ENCODE measurements at regions not wholly inside any gene's neighbourhood (a gene's known extent, or its start where the extent isn't known, plus 50 kb on each side); places are given as distances from the start of the nearest gene placed in this dataset.
A peak's percentile ranks its signal among the peaks of the same experiment; 100 is the strongest.

DNA sequence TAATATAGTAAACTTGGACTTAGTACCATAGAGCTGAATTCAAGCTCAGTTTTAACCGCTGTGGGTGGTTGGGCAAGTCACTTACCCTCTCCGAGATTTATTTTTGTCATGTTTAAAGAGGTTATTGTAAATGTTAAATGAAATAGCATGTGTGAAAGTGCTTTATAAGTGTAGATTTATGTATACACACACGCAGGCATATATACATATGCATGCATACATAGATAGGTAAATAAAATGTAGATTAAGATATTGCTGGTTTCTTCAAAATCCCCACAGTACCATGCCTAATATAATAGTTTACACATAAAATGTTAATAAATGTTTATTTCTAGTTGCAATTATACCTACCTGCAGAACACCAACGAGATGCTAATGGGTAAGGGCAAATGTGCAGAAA is 164.5 kb upstream of the EGFLAM start:
- DNase-seq = no peak

DNA sequence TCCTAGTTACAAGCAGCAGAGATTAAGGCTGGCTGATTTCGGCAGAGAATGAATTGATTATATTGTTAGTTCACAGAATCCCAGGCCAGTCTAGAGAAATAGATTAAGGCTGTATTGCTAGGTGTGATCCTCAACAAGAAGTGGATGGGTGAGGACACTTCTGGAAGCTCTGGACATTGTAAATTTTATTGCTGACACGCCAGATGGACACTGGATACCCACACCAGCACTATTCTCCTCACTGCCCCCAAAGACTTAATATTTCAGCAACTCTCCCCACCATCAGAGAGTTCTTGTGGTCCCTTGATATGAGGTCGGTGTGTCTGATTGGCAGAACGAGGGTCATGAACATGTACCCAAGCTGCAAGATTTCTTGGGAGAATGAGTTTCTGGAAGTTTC is 171.6 kb upstream of the EGFLAM start:
- no peak for DNase-seq

DNA sequence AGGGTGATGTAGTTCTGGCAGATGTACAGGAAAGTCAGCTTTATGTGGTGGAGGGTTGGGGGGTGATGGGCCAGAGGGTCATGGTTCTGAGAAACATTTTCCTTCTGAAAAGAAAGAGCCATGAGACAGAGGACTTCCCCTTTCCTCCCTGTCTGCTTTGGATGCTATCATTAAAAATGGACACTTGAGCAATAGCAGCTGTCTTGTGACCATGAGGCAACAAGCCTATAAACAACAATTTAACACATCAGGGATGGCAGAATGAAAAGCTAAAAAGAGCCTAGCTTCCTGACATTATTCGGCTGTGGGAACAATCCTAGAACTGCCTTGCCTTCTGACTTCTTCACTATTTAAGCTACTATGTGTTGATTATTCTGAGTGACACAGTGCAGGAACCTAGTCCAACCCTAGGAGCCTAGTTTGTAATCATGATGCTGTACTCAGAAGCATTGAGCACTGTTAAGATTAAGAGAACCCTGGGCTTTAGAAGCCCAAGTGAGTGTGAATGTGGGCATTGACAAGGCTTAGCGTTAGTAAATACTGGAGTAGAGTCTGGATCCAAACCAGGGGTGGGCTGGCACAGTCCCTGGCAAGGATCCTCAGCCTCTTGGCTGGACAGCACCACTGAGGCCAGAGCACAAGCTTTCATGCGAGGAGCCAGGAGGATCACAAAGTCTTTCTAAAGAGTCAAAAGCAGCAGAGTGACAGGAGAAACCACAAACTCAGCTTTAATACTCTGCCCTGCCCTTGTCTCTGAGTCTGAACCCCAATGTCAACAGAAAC is 178.5 kb upstream of the EGFLAM start:
- DNase-seq = peak; percentile 49 to 51

DNA sequence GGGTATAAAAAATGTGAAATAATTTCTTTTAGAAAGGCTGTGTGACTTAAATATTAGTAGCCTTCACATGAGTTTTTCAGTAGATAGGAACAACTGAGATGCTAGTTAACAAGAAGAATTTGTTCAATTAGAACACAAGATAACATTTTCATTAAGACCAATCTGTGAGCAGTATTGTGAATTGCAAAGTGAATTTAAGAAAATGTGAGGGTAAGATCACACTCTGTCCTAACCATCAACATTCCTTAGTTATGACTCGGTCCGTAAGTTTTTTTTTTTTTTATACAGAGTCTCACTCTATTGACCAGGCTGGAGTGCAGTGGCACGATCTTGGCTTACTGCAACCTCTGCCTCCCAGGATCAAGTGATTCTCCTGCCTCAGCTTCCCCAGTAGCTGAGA is 180.2 kb upstream of the EGFLAM start:
- no peak for DNase-seq

DNA sequence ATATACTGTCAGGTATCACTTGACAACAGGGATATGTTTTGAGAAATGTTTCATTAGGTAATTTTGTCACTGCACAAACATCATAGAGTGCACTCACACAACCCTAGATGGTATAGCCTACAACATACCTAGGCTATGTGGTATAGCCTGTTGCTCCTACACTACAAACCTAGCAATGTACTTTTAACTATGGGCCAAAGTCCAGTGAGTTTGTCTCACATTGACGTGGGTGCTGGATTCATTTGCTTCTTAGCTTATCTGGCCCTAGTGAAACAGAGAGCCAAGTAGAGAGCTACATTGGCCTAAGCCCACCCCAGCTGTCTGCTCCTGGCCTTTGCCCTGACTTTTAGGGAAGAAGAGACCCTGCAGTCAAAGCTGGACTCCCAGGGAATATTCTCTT is 180.7 kb upstream of the EGFLAM start:
- no peak for DNase-seq

DNA sequence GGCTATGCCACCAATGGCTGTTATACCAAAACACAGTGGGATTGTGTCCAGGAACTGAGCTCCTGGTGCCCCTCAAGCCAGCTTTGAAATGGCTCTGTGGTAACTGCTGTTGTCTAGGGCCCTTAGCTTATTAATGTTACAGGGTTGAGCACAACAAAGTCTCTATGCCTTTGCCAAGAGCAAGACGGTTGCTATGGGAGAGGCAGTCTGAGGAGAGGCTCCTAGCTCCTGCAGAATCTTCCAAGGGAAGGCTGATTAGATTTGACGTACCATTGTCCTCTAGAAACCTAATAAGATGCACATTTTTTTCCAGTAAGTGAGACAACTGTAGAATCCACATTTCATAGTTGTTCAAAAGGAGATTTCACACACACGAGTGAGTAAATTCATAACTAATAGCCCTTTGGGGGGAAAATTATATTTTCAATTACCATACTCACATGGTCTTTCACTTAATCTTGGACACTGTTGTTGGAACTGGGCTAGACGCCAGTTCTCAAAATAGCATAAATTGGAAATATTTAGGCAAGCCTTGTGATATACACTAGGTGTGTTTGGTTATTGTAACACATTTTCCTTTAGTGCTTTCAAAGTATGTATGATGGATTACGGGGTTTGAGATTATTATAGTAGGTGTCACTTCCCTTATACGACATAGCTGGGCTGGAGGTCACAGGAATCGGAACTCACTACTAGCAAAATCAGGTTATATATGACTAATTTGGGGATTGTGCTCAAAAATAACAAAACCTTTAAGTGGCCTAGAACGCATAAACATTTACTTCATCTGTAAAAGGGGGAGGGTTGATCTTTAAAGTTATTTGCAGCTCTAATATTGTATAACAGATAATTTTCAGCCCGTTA is 186.3 kb upstream of the EGFLAM start:
- DNase-seq = no peak

DNA sequence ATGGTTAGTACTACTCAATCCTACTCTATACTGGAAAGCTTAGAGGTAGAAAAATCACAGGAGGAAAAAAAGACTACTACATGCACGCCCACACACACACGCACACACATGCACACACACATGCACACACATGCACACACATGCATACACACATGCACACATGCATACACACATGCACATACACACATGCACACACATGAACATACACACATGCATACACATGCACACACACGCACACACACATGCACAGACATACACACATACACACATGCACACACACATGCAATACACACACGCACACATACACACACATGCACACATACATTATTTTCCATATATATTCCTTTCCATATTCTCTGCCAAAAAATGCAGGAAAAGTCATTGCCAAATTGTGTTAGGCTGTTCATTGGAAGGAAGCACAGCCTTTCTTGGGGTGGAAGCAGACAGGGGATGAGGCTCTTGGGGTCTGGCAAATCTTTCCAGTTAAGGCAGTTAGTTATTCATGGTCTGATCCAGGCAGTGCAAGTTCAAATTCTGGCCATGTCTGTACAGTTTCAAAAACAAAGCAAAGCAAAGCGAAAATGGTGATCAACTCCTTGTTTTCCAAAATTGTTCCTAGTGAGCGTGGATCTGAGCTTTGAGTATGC is 187.9 kb upstream of the EGFLAM start:
- no peak for DNase-seq

DNA sequence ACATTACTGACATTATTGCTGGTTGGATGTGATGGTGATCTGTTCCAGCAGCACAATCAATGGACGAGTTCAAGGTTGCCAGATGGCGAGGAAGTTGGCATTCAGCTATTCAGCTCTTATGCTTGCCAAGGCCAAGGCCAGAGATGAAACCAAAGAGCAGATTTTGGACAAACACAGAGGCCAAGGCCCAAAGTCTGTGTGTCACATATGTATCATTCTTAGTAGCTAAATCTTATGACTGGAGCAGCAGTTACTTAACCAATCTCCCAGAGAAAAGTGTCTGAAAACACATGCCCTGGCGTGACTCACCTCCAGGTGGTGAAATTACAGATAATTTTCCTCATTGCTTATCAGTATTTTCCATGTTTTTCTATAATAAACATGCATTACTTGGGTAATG is 189.0 kb upstream of the EGFLAM start:
- no peak for DNase-seq

DNA sequence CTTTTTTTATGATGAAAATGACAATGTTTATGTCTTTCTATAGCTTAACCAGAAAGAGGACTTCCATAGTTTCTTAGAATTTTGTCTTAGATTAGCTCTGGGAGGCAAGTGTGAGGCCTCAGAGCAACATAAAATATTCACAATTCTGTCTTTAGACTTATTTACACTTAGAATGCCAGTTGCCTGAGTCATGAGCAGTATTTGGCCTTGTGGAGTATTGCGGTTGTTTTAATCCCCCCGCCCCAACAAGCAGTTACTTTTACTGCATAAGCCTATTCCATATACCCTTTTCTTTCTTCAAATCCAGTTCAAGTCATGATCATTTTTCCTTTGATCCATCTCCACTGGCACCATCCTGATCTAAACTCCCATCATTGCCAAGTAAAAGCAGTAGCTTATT is 198.0 kb upstream of the EGFLAM start:
- DNase-seq = no peak

DNA sequence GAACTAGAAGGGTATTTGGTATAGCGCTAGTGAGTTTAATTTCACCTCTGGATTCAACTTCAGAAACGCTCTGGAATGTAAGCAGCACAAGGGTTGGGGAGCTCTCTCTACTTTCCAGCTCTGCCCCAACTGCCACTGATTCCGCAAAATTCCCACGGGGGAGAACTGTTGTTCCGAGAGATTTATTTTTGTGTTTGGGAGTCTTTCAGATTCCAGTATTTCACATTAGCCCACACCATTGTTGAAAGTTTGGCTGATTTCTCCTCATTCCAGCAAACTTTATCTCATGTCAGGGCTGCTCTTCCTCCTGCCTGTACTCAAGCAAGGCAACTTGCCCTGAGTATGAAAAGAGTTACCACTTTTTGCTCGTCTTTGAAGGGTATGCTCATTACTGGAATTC is 198.5 kb upstream of the EGFLAM start:
- DNase-seq = no peak

DNA sequence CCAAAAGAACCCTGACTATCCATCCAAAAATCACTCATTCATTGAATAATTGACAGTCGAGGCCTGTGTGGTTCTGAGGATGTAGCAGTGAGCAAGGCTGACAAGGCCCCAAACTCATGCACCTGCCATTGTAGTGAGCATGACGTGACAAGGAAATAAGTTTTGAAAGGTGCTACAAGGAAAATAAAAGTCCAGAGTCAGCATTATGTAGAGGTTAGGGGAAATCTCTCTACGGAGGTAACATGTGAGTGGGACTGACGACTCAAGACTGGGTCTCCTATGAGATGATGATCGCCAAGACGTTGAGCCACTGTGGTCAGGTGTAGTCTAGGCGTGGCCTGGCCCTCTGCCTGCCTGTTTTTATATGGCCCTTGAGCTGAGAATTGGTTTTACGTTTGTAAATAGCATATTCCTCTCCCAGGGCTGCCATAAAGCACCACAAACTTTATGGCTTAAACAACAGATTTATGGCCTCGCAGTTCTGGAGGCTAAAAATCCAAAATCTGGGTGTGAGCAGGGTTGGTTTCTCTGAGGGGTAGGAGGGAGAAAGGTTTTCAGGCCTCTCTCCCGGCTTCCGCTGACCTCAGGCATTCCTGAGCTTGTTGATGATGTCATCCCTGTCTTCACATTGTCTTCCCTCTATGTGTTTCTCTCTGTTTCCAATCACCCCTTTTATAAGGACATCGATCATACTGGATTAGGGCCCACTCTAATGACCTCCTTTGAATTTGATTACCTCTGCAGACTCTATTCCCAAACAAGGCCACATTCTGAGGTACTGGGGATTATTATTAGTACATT is 206.4 kb upstream of the EGFLAM start:
- DNase-seq = no peak

DNA sequence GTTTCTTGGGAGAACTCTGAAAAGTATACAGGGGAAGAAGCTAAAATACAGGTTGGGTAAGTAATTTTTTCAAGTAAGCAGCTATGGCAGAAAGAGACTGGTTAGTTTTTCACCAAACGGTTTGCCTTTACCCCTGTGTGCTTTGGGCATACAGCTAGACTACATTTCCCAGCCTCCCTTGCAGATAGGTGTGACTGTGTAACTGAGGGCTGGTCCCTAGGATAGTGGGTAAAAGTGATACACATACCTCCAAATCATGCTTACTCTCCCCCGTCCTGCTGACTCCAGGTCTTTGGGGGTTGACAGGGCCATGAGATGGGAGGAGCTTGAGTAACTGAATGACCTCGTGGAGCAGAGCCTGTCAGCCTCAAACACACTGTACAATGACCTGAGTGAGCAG is 208.6 kb upstream of the GDNF start:
- DNase-seq = no peak

DNA sequence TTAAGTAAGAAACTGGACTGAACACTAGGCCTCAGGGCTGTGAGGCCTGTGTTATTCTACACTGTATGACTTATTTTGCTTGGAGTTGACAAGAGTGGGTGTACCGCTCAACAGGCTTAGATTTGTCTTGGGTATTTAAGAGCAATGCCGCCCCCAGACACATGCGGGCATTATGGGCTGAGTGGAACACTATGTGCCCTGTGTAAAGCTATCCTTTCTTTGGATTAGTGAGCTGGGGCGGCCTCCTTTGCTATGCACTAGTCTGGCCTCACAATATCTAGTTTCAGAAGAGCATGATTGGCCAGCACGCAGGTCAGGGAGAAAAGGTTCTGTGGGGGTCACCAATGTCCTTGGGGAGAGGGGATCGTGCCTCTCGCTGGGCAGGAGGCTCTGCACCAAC is 206.3 kb upstream of the GDNF start:
- DNase-seq = no peak

DNA sequence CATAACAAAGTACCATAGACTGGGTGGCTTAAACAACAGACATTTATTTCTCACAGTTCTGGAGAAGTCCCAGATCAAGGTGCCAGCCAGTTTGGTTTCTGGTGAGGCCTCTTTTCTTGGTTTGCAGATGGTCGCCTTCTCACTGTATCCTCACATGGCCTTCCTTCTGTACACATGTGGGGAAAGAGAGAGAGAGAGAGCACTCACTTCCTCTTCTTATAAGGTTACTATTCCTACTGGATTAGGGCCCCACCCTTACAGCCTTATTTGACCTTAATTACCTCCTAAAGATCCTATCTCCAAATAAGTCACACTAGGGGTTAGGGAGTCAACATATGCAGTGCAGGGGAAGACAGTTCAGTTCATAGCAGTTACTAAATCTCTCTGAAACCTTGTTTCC is 205.6 kb upstream of the GDNF start:
- no peak for DNase-seq

DNA sequence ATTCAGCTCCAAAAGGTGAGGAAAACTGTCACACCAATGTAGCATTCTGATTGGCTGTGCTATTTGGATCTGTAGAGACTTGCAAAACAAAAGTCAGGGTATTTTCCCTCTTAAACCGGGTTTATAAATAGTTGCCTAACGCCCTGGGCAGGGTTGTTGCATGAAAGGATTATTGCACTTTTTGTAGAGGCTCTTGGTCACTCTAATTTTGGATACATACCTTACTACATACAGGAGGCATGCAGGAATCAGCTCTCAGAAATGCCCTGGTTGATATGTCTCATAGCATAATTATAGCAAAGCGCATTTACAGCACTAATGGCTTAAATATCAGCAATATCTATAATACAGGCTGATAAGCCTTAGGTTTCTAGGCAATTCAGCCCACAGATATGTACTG is 200.0 kb upstream of the GDNF start:
- DNase-seq = no peak

DNA sequence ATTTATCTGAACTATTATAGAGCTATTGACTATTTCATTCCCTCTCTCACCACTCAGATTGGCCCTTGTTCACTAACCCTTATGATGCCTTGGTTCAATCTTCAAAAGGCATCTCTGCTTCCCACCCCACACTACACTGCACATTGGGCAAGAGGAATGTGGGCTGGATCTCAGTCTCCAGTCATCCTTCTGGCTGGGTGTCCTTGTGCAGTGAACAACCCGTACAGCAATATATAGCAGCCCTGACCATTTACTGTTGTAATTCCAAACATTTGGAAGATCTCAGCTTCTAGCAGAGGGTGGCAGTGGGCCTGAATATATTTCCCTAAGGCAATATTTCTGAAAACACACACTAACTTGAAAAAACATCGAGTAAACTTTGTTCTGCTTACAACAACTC is 199.2 kb upstream of the GDNF start:
- DNase-seq = no peak

DNA sequence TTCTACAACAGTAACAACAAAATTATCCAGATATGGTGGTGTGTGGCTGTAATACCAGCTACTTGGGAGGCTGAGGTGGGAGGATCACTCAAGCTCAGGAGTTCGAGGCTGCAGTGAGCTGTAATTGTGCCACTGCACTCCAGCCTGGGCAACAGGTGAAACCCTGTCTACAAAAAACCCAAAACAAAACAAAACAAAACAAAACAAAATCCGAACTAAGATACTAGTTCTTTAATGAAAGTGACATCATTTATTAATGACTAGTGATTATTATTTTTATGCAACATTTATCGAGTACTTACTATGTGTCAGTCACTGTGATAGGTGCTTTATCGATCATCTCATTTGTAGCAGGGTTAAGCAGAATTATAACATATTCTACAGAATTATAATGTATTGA is 196.9 kb upstream of the GDNF start:
- DNase-seq = no peak

DNA sequence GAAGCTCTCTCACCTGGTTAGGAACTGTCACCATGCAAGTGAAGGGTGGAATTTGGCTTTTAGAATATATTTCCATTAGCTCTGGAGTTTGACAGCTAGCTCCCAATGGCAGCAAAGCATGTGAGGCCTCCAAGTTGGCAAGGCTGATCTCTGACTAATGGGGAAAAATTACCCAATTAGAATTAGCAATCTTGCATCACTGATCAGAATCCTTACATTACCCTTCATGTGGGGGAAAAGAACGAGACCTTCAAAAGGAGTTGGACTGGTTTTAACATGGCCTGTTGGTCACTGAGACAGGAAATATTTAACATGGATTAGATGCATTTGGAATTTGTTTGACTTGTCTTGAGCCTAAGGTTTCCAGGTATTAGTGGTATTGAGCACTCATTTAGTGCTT is 192.3 kb upstream of the GDNF start:
- DNase-seq = no peak

DNA sequence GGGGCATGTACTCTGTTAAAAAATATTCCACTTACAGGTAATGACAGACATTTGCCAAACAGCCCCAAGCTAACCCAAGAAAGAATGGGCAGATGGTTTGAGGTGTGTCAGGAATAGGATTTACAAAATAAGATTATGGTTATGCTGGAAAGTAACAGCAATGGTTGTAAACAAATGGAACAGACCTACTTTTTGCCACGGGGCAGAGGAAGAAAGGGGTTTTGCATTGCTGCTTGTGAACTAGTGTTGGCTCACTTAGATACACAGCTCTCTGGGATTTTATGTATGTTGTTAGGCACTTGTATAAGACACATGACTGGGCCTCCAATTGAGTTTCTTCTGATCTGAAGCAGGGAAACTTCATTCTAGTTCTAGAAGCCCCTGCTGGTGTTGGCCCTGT is 191.5 kb upstream of the GDNF start:
- DNase-seq = no peak

DNA sequence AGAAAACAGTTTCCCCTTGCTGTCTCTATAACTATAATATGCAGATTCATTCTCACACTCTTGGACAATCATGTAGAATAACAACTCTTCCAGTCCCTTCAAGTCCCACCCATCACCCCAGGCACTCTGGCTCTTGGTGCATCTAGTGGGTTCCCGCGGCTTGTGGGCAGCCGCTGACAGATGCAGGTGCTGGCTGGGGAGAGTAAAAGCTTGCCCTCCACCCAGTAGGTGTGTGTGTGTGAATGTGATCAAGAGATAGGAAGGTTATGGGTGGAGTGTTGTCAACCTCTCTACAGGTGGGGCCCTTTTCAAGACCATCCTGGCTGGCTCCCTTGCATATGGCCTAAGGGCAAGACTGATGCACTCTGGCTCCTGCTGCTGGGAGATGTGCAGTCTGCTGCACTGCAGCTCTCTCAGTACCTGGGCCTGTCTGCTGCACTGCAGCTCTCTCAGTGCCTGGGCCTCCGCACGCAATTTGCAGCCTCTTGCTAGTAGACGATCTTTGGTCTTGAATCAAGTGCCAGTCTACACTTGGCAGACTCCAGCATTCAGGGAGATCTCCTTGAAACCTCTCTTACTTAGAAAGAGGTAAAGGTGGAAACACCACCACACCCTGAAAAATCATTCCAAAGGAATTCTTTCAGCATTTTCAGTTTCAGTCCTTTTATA is 189.7 kb upstream of the GDNF start:
- no peak for DNase-seq

DNA sequence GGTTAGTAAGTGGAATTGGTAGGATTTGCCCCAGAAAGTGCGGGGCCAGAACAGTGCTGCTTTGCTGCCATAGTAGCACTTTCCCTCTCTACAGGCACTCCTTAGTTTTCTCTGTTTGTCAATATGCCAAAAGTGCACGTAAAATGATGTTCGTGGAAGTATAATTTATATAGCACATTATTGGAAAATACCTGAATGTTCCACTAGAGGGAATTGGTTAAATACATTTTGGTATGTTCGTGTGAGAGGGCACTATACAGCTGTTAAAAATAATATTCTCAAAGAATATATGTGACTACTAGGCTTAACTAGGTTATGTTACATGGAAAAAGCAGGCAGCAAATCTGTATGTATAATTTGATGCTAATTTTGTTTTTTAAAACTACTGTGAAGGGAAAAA is 184.0 kb upstream of the GDNF start:
- no peak for DNase-seq

DNA sequence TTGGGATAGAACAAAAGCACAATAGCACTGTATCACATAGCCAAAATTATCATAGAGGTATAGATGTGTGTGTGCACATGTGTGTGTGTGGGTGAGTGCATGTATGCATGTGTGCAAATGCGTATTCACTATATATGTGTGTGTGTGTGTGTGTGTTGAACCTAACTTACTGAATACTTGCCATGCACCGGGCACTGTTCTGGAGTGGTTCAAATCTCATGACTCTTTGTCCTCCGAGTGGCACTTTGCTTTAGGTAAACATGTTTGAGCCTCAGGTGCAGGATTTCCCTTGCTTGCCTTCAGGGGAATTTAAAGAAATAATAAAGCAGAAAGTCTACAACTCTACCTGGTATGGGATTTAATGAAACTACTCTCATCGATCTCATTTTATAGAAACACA is 183.5 kb upstream of the GDNF start:
- DNase-seq = no peak

DNA sequence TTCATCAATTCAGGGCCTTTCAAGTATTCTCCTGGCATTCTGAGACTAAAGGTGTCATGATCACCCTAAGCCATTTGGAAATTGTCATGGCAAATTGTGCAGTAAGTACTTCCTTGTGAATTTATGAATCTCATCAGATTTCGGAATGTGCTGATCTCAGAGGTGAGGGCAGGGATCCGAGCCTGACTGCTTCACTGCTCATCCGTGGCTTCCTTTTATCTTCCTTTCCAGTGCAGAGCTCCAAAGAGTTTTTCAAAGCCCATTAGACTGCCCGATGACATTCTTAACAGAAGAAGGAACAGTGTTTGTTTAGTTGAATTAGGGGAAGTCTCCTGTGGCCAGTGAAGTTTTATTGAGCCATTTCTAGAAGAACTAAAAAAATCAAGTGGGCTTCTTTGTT is 182.8 kb upstream of the GDNF start:
- DNase-seq = no peak

All from inflammatory macrophage treated with lipopolysaccharide for 1 hour (primary cell).